ENCODE measurements at regions not wholly inside any gene's neighbourhood (a gene's known extent, or its start where the extent isn't known, plus 50 kb on each side); places are given as distances from the start of the nearest gene placed in this dataset.

GRCh38 chr2:184468826-184469225, 129.5 kb upstream of the ZNF804A start:
- POLR2A ChIA-PET, result no interaction called here
- CTCF ChIA-PET, result no interaction called here
- H3K27me3 ChIP-seq (ENCODE audit: insufficient read depth), result no peaks in the 10 kb centered on the region
- no peak overlapping the region for H3K27ac ChIP-seq (ENCODE audit: low read depth in 2 of 2, low read length in 1 of 2)
- no peak overlapping the region for H2AFZ ChIP-seq (ENCODE audit: low read depth)
- no peak overlapping the region for H3K9ac ChIP-seq
- no peaks in the 10 kb centered on the region for H3K9me3 ChIP-seq
- no peak overlapping the region for H3K4me2 ChIP-seq
- H4K20me1 ChIP-seq (ENCODE audit: insufficient read depth), result no peaks in the 10 kb centered on the region
- H3F3A ChIP-seq (replicated peaks; ENCODE audit: insufficient read depth), result no peaks in the 10 kb centered on the region
- 29% methylated on average over 3 of the region's 3 CpGs for WGBS (ENCODE audit: low lambda C conversion rate)
- H3K4me1 ChIP-seq (ENCODE audit: control insufficient read depth in 1 of 2, insufficient read depth in 2 of 2, low read depth in 1 of 2, low read length in 1 of 2), result no peaks in the 10 kb centered on the region
- H3K4me3 ChIP-seq (ENCODE audit: low read depth in 2 of 2, low read length in 1 of 2), result no peak overlapping the region
- no peak for DNase-seq
- no peaks in the 10 kb centered on the region for H3K79me2 ChIP-seq (ENCODE audit: insufficient read depth)
- no peaks in the 10 kb centered on the region for H3K36me3 ChIP-seq (replicated peaks in 1 of 2; ENCODE audit: control insufficient read depth in 1 of 2, insufficient read depth in 2 of 2, low read length in 1 of 2)
- TF ChIP-seq SIN3A (IDR thresholded peaks at IDR 0.05; ENCODE audit: borderline replicate concordance, low read depth, low read length), result no peak
- no peak for TF ChIP-seq SMC3 (IDR thresholded peaks at IDR 0.05; ENCODE audit: low read depth, low read length)
- TF ChIP-seq FOSL2 (IDR thresholded peaks at IDR 0.05; ENCODE audit: borderline replicate concordance, low read depth), result no peak
- no peak for TF ChIP-seq USF1 (IDR thresholded peaks at IDR 0.05; ENCODE audit: borderline replicate concordance, low read depth)
- no peak for TF ChIP-seq GATA2 (CRISPR knock-in tag; IDR thresholded peaks at IDR 0.05)
- TF ChIP-seq EP300 (IDR thresholded peaks at IDR 0.05; ENCODE audit: borderline replicate concordance in 1 of 2, low read depth in 1 of 2, low read length in 1 of 2), result no peak
- TF ChIP-seq REST (IDR thresholded peaks at IDR 0.05; ENCODE audit: low read depth, low read length), result no peak
- TF ChIP-seq MAX (IDR thresholded peaks at IDR 0.05; ENCODE audit: low read depth), result no peak
- no peak for TF ChIP-seq MEF2A (IDR thresholded peaks at IDR 0.05; ENCODE audit: borderline replicate concordance, low read depth)
- no peaks in the 10 kb centered on the region for H3K9me2 ChIP-seq

- H4K20me1 ChIP-seq (ENCODE audit: insufficient read depth), result no peaks in the 10 kb centered on the region
- no peak overlapping the region for H3K4me3 ChIP-seq (ENCODE audit: low read depth in 2 of 2, low read length in 1 of 2)
- no peak overlapping the region for H3K9ac ChIP-seq
- no peaks in the 10 kb centered on the region for H3K79me2 ChIP-seq (ENCODE audit: insufficient read depth)
- DNase-seq, result no peak
- H3F3A ChIP-seq (replicated peaks; ENCODE audit: insufficient read depth), result no peaks in the 10 kb centered on the region
- WGBS (ENCODE audit: low lambda C conversion rate), result 76% methylated on average over 1 of the region's 1 CpG
- no peak overlapping the region for H3K27ac ChIP-seq (ENCODE audit: low read depth in 2 of 2, low read length in 1 of 2)
- TF ChIP-seq FOXJ3 (CRISPR knock-in tag; IDR thresholded peaks at IDR 0.05) (no peak), POLR2AphosphoS5 (IDR thresholded peaks at IDR 0.05; ENCODE audit: low read depth, low read length) (no peak), IRF3 (IDR thresholded peaks at IDR 0.05; ENCODE audit: low read depth, low read length) (no peak), TCF12 (IDR thresholded peaks at IDR 0.05) (no peak), RXRA (IDR thresholded peaks at IDR 0.05; ENCODE audit: borderline replicate concordance, low read depth) (no peak), USF1 (IDR thresholded peaks at IDR 0.05; ENCODE audit: borderline replicate concordance, low read depth) (no peak), RAD21 (IDR thresholded peaks at IDR 0.05; ENCODE audit: low read length) (no peak), GATA2 (CRISPR knock-in tag; IDR thresholded peaks at IDR 0.05) (no peak), USF2 (IDR thresholded peaks at IDR 0.05; ENCODE audit: borderline replicate concordance, low read depth, low read length) (no peak), CTCF (IDR thresholded peaks at IDR 0.05) (no peak), GABPA (IDR thresholded peaks at IDR 0.05; ENCODE audit: low read depth) (no peak), SMC3 (IDR thresholded peaks at IDR 0.05; ENCODE audit: low read depth, low read length) (no peak), CHD2 (IDR thresholded peaks at IDR 0.05; ENCODE audit: low read length, partially characterized antibody) (no peak)
- no peaks in the 10 kb centered on the region for H3K4me1 ChIP-seq (ENCODE audit: control insufficient read depth in 1 of 2, insufficient read depth in 2 of 2, low read depth in 1 of 2, low read length in 1 of 2)
- H3K9me3 ChIP-seq, result no peaks in the 10 kb centered on the region
- ChIA-PET POLR2A (no interaction called here), CTCF (interaction anchor here (0.7 kb wide), 2 partner anchors 10 to 21 kb away, joined by 3 read pairs; no protein-coding TSS in a partner anchor)
- H3K36me3 ChIP-seq (replicated peaks in 1 of 2; ENCODE audit: control insufficient read depth in 1 of 2, insufficient read depth in 2 of 2, low read length in 1 of 2), result no peaks in the 10 kb centered on the region
- no peaks in the 10 kb centered on the region for H3K9me2 ChIP-seq
- H3K27me3 ChIP-seq (ENCODE audit: insufficient read depth), result no peaks in the 10 kb centered on the region
- H3K4me2 ChIP-seq, result no peak overlapping the region
- H2AFZ ChIP-seq (ENCODE audit: low read depth), result no peak overlapping the region
Observed at GRCh38 chr2:184472481-184472880, 125.8 kb upstream of the ZNF804A start.

Data from SK-N-SH (cell line).